Common myeloid progenitor, CD34-positive (primary cell): ENCODE measurements at regions not wholly inside any gene's neighbourhood (a gene's known extent, or its start where the extent isn't known, plus 50 kb on each side); places are given as distances from the start of the nearest gene placed in this dataset.

Source experiments
- CTCF ChIA-PET: fragments of 350-600 bp; sonication (Branson Sonifier 250); formaldehyde crosslinking; loops from one replicate; lab custom pipeline; 2021; ENCODE audit warnings: antibody characterized with exemption; lab: Charles Lee
- POLR2A ChIA-PET: fragments of 350-600 bp; sonication (Branson Sonifier 250); formaldehyde crosslinking; loops from one replicate; lab custom pipeline; 2021; ENCODE audit warnings: antibody characterized with exemption; lab: Charles Lee
- DNase-seq, 3 donors: peaks; one replicate each; pipeline versions ENCODE4 v3.0.0 to v3.0.0-alpha.2; 2013
- H3K27ac ChIP-seq, 2 experiments: 1 replicate in 1 of 2; 2 replicates in 1 of 2; pipeline ENCODE4 v1.7.0; 2013; ENCODE audit warnings: inconsistent platforms in 2 of 2, low read length in 2 of 2, mild to moderate bottlenecking in 2 of 2, low read depth in 1 of 2, moderate library complexity in 1 of 2; ENCODE audit not compliant: severe bottlenecking in 2 of 2, insufficient read depth in 1 of 2, poor library complexity in 1 of 2
- H3K27me3 ChIP-seq, 5 experiments: replicated peaks in 2 of 5; 1 replicate in 3 of 5; 2 replicates in 2 of 5; pipeline versions ENCODE4 v1.6.1 to v1.7.0; 2013; ENCODE audit warnings: low read length in 4 of 5, mild to moderate bottlenecking in 2 of 5, moderate library complexity in 2 of 5, inconsistent platforms in 1 of 5; ENCODE audit not compliant: insufficient read depth in 5 of 5, control insufficient read depth in 4 of 5
- H3K36me3 ChIP-seq, 4 experiments: 1 replicate in 2 of 4; 2 replicates in 2 of 4; pipeline versions ENCODE4 v1.6.1 to v1.7.0; 2013; ENCODE audit warnings: low read length in 3 of 4, control low read depth in 1 of 4, mild to moderate bottlenecking in 1 of 4; ENCODE audit not compliant: control insufficient read depth in 4 of 4, insufficient read depth in 4 of 4
- H3K4me1 ChIP-seq, 4 experiments: 1 replicate in 3 of 4; 2 replicates in 1 of 4; pipeline versions ENCODE4 v1.6.1 to v1.7.1; 2013; ENCODE audit warnings: low read length in 3 of 4, mild to moderate bottlenecking in 3 of 4, control low read depth in 1 of 4, inconsistent platforms in 1 of 4, moderate library complexity in 1 of 4; ENCODE audit not compliant: control insufficient read depth in 4 of 4, insufficient read depth in 4 of 4; ENCODE audit errors: control extremely low read depth in 1 of 4
- H3K4me3 ChIP-seq, 7 experiments: 1 replicate in 4 of 7; 2 replicates in 3 of 7; pipeline versions ENCODE4 v1.5.1 to v1.7.0; 2013; ENCODE audit warnings: mild to moderate bottlenecking in 7 of 7, low read length in 6 of 7, moderate library complexity in 6 of 7, inconsistent platforms in 2 of 7, low read depth in 2 of 7, control low read depth in 1 of 7; ENCODE audit not compliant: insufficient read depth in 4 of 7, control insufficient read depth in 1 of 7; ENCODE audit errors: extremely low read depth in 1 of 7
- H3K9me3 ChIP-seq, 5 experiments: 1 replicate in 4 of 5; 2 replicates in 1 of 5; pipeline versions ENCODE4 v1.6.1 to v1.7.1; 2013; ENCODE audit warnings: low read length in 4 of 5, mild to moderate bottlenecking in 2 of 5, inconsistent platforms in 1 of 5, low read depth in 1 of 5, moderate library complexity in 1 of 5; ENCODE audit not compliant: control insufficient read depth in 4 of 5, insufficient read depth in 2 of 5; ENCODE audit errors: control extremely low read depth in 1 of 5
- WGBS: methylation state at CpG from one replicate; pipeline ENCODE4 v1.1.5; 2013; ENCODE audit not compliant: insufficient coverage; 5-methylcytosine and 5-hydroxymethylcytosine counted together

DNA sequence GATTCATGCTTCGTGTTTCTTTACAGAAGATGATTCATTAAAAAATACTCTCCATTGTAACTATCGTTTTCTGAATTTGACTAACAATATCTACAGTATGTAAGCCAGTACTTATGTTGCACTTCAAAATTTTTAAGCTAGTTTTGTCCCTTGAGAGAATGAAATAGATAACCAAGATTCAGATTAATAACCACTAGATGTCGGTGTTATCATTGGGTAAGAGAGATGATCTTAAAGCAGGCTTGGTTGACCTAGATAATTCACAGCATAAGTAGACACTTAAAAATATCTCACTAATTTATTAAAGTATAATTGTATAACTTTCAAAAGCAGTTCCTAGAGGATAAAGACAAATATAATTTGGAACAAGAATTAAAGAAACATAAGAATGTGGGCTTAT is 430.9 kb downstream of the C4orf33 start:
- Histone ChIP-seq H3K4me3 (no peak overlapping the region), H3K4me1 (peaks cover 0 to 7% (median 0%) of the 10 kb centered on the region in 4 experiments), H3K9me3 (peaks cover 0 to 1% (median 0%) of the 10 kb centered on the region in 5 experiments), H3K27me3 (peaks cover 0 to 4% (median 0%) of the 10 kb centered on the region in 5 experiments), H3K27ac (no peak overlapping the region), H3K36me3 (no peaks in the 10 kb centered on the region)
- no CpG with 5 or more reads among the region's 3 CpGs for WGBS
- ChIA-PET POLR2A (no interaction called here), CTCF (no interaction called here)
- no peak for DNase-seq

DNA sequence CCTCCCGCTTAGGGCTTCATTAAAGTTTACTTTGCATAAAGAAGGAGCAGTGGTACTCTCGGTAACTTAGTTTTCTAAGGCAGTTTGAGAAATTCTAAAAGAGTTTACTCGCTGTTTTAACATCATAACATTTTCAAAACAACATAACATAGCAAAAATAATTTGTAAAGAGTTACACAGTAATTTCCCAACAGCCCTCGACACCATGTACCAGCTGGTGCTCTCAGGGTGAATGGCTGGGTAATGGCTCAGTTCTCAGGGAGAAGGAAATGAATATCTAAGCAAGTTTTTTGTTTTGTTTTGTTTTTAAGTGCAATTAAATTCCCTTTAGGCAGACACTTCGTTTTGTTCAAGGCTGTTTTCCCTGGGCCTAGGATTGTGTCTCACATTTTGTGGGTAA is 435.3 kb downstream of the C4orf33 start:
- ChIA-PET POLR2A (no interaction called here), CTCF (no interaction called here)
- Histone ChIP-seq H3K36me3 (no peaks in the 10 kb centered on the region), H3K9me3 (peaks cover 0 to 1% (median 0%) of the 10 kb centered on the region in 5 experiments), H3K4me3 (no peak overlapping the region), H3K27ac (no peak overlapping the region), H3K27me3 (no peaks in the 10 kb centered on the region), H3K4me1 (peaks cover 0 to 30% (median 0%) of the 10 kb centered on the region in 4 experiments)
- DNase-seq: no peak
- 60% methylated on average over 1 of the region's 5 CpGs for WGBS

DNA sequence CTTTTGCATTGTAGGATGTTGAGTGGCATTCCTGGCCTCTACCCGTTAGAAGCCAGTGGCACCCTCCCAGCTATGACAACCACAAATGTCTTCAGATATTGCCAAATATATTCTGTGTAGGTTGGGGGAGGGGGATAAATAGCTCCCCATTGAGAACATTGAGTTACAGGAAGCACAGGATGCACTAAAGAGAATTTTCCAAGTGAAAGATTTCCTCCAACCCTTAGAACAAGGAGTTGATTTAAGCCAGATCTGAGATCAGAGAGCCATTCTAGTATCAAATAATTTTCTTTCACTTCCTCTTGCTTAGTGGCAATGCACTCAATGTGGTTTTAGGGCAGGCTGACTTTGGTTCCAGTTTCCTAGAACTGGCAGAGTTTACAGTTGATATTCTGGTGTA is 436.6 kb downstream of the C4orf33 start:
- no CpG with 5 or more reads among the region's 1 CpG for WGBS
- no peak for DNase-seq
- H3K9me3 ChIP-seq: peaks cover 0 to 1% (median 0%) of the 10 kb centered on the region in 5 experiments
- peaks cover 0 to 30% (median 0%) of the 10 kb centered on the region in 4 experiments for H3K4me1 ChIP-seq
- no peak overlapping the region for H3K4me3 ChIP-seq
- H3K27me3 ChIP-seq: no peaks in the 10 kb centered on the region
- ChIA-PET POLR2A (no interaction called here), CTCF (no interaction called here)
- H3K27ac ChIP-seq: no peak overlapping the region
- H3K36me3 ChIP-seq: no peaks in the 10 kb centered on the region

DNA sequence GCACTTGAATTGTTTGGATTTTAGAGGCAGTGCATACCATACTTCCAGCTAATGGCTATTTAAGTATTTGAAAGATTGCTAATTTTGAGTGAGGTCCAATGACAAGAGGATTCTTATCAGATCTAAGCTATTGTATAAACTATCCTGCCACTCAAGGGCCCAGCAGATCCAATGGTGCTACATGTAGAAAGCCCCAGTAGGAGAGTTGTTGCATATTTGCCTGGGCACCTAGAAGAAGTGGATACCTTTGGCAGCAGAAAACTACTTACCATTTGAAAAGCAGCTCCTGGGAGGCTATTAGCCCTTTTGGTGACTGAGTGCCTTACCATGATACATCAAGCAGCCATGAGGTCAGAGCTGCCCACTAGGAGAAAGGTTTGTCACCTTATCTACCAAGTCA is 447.3 kb downstream of the C4orf33 start:
- peaks cover 0 to 9% (median 0%) of the 10 kb centered on the region in 4 experiments for H3K4me1 ChIP-seq
- H3K27ac ChIP-seq: no peak overlapping the region
- DNase-seq: no peak
- H3K27me3 ChIP-seq: no peaks in the 10 kb centered on the region
- H3K36me3 ChIP-seq: no peaks in the 10 kb centered on the region
- H3K9me3 ChIP-seq: no peaks in the 10 kb centered on the region
- no peak overlapping the region for H3K4me3 ChIP-seq
- ChIA-PET POLR2A (interaction anchor here (0.6 kb wide), 1 partner anchor 509 kb away, joined by 3 read pairs; no protein-coding TSS in a partner anchor), CTCF (no interaction called here)

DNA sequence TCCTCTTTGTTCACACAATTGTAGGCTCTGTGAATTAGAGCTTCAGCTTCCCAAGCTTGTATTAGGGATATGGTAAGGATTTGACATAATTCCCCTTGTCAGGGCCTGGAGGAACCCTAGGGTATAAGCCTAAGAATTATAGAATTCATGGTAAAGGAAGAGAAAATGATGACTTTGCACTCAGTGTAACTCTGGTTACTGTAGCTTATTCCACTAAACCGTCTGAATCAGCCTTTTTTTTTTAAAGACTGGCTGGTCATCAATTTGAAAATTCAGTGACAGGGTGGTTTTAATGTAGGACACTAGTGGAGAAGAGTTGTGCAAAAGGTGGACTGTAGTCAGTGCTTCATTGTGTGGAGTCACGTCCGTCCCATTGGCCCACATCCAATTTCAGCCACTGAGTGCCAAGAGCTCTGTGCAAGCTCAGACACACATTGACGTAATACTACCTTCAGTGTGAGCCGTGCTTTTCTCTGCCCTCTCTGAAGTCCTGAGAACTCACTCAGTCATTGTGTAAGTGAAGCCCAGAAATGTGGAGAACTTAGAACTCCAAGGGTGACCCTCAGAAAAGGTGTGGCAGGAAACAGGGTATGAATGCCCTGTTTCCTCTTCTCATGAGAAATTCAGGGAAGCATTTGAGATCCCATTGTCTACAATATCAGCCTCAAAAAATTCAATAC is 449.8 kb downstream of the C4orf33 start:
- no peaks in the 10 kb centered on the region for H3K36me3 ChIP-seq
- no peak overlapping the region for H3K4me3 ChIP-seq
- H3K27me3 ChIP-seq: no peaks in the 10 kb centered on the region
- H3K4me1 ChIP-seq: peaks cover 0 to 11% (median 0%) of the 10 kb centered on the region in 4 experiments
- ChIA-PET POLR2A (no interaction called here), CTCF (no interaction called here)
- H3K9me3 ChIP-seq: no peaks in the 10 kb centered on the region
- no peak for DNase-seq
- no peak overlapping the region for H3K27ac ChIP-seq
- 83% methylated on average over 5 of the region's 5 CpGs for WGBS

DNA sequence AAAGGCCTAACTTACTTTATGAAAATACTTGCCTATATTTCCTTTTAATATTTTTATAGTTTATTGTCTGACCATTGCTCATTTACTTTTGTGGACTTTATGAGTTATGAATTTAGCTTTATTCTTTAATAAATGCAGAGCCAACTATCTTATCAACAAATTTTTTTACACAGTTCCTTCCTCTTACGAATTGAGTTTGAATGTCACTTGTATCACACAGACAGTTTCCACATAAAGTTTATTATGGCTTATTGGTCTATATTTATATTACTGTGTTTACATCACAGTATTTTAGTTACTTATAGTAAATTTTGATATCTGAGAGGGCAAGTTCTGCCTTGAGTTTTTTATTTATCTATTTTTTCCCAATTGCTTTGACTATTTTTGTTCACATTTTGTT is 450.6 kb downstream of the C4orf33 start:
- Histone ChIP-seq H3K9me3 (no peaks in the 10 kb centered on the region), H3K36me3 (no peaks in the 10 kb centered on the region), H3K27ac (no peak overlapping the region), H3K4me1 (peaks cover 0 to 11% (median 0%) of the 10 kb centered on the region in 4 experiments), H3K4me3 (no peak overlapping the region), H3K27me3 (no peaks in the 10 kb centered on the region)
- DNase-seq: no peak
- ChIA-PET POLR2A (no interaction called here), CTCF (no interaction called here)
- WGBS: no CpG with 5 or more reads among the region's 1 CpG

DNA sequence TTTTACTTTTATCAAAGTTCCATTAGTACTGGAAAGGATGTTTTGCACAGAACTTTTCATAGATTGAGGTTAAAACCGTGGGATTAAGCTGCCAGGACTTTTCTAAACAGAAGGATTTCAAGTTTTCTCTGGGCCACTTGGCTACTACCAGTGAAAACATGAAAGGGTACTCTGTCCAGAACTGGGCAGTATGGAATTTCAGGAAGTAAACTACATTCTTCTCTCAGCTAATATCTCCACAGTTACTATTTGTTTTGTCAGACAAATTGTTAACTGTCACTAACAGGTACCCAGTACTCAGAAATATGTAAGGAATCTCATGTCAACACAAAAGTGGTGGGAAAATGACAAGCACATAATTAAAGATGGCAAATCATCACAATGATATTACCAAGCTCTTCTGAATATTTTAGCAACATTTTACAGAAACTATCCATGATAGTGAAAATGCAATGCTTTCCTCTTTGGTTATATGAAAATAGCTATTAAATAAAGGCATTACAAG is 454.4 kb downstream of the C4orf33 start:
- Histone ChIP-seq H3K36me3 (no peaks in the 10 kb centered on the region), H3K4me3 (no peak overlapping the region), H3K27ac (no peak overlapping the region), H3K27me3 (no peaks in the 10 kb centered on the region), H3K9me3 (no peaks in the 10 kb centered on the region), H3K4me1 (peaks cover 0 to 11% (median 0%) of the 10 kb centered on the region in 4 experiments)
- no peak for DNase-seq
- ChIA-PET CTCF (no interaction called here), POLR2A (no interaction called here)
- 75% methylated on average over 1 of the region's 1 CpG for WGBS
